Posterior vena cava (tissue), 2 donors: ENCODE measurements at regions not wholly inside any gene's neighbourhood (a gene's known extent, or its start where the extent isn't known, plus 50 kb on each side); places are given as distances from the start of the nearest gene placed in this dataset.

Experiments used
- DNase-seq: peaks from one replicate; pipeline ENCODE4 v3.0.0-alpha.2; 2020; ENCODE audit warnings: low spot score
- intact Hi-C, 2 donors: fragments of 100-400 bp; cut with DNase I; formaldehyde crosslinking; loops; one replicate each; pipeline versions ENCODE4 v1.14.1 to v1.14.2; 2022 to 2023
- donor health status: DM: yes; HTN: yes; CAD: no.
- donor health status: DM: yes; HTN: yes; CAD: no.

DNA sequence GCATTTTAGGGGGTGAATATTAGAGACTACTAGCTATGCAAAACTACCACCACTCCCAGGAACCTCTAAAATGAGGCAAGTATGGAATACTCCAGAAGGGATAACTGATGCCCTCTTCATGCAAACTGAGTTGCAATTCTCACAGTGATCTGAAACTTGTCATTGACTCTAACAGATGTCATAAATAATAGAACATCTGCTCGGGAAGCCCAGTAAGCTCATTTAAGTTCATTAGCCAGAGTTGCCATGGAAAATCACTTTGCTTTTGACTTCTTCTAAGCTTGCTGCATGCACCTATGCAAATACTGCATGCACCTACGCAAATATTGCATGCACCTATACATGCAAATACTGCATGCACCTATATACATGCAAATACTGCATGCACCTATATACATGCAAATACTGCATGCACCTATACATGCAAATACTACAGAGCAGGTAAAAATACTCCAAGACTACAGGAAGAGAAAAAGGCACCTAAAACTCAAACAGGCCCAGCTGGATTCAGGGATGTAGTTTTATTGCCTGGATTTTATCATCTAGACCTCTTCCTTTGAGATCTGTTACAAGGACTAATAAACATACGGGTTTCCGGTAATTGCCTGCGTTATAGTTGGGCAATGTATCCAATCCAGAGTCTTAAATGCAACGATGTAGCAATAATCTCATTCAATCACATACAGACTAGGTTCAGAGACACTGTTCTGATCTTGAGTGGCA, 1061.1 kb upstream of the AUTS2 start:
- intact Hi-C loops, result no loop called here

GRCh38 chr7:68537774-68538071, 1060.6 kb upstream of the AUTS2 start:
- DNase-seq, result no peak
- intact Hi-C loops, result no loop called here

More for the DNA sequence above, 1061.1 kb upstream of the AUTS2 start:
- DNase-seq, result no peak

GRCh38 chr7:68542831-68543230, 1055.4 kb upstream of the AUTS2 start:
- no peak for DNase-seq
- intact Hi-C loops, result no loop called here

DNA sequence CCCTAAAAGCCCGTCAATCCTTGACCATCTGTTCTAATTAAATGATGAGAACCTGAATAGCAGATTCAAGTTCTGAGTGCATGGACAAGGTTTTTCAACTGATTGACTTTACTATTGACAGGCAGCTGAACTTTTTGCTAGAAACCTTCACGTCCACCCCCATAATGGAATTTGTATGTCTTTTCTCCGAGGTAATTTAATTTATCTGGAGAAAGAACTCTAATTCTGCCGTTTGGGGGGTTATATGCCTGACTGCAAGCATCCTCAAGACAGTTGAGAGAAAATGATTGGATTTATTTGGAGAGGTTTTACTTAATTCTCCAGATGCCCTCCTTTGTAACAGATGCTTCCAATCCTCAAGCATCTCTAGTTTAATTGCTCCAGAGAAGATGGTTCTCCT, 1053.4 kb upstream of the AUTS2 start:
- no peak for DNase-seq
- intact Hi-C loops, result no loop called here

DNA sequence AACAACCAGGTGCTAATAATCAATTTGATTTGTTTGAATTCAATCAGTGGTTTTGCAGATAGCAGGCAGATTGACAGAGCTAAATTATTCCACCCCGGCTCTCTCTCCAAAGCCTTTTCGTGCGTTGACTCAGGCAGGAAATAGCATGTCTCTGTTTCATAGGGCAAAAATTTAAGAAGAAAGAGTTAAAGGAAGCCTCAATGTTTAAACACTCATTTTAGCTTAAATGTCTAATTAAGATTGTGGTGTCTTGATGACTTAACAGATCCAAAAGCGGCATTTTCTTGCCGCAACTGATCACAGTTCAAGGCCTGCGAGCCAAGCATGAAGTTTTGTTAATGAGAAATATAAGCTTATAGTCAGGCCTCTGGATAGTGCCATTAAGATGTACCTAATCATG, 1051.1 kb upstream of the AUTS2 start:
- no peak for DNase-seq
- intact Hi-C loops, result no loop called here

GRCh38 chr7:68547799-68548198, 1050.5 kb upstream of the AUTS2 start:
- intact Hi-C loops, result no loop called here
- no peak for DNase-seq

DNA sequence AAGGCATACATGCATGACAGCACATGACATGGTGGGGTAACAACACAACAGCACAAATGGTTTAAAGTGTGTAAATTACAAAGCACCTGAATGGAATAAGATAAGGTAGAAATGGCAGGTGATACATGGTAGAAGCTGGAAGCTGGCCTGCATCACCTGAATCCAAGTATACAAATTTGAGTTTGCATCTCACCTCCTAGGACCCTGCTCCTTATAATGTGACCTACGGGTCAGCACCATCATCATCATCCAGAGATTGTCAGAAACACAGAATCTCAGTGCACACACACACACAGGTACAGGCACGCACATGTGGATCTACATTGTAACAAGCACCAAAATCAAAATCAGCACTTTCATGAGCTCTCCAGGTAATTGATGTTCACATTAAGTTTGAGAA, 1048.2 kb upstream of the AUTS2 start:
- intact Hi-C loops, result no loop called here
- DNase-seq, result no peak

DNA sequence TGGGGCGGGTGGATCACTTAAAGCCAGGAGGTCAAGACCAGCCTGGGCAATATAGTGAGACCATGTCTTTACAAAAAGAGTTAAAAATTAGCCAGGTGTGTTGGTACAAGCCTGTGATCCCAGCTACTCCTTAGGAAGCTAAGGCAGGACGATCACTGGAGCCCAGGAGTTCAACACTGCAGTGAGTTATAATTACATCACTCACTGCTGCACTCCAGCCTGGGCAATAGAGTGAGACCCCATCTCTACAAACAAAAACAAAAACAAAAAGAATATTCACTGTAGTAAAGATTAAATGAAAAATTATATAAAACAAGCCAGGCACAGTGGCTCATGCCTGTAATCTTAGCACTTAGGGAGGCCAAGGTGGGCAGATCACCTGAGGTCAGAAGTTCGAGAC, 1047.6 kb upstream of the AUTS2 start:
- intact Hi-C loops, result no loop called here
- DNase-seq, result no peak

GRCh38 chr7:68556537-68556936, 1041.7 kb upstream of the AUTS2 start:
- intact Hi-C loops, result no loop called here
- no peak for DNase-seq

GRCh38 chr7:68559518-68559917, 1038.8 kb upstream of the AUTS2 start:
- no peak for DNase-seq
- intact Hi-C loops, result no loop called here

- no peak for DNase-seq
- intact Hi-C loops, result no loop called here
These were observed 1035.9 kb upstream of the AUTS2 start for GRCh38 chr7:68562323-68562899.

GRCh38 chr7:68564306-68565135, 1033.8 kb upstream of the AUTS2 start:
- DNase-seq, result no peak
- intact Hi-C loops, result no loop called here

- no peak for DNase-seq
- intact Hi-C loops, result no loop called here
These were observed 1027.0 kb upstream of the AUTS2 start for GRCh38 chr7:68571286-68571685.

- no peak for DNase-seq
- intact Hi-C loops, result no loop called here
These were observed 1024.8 kb upstream of the AUTS2 start for GRCh38 chr7:68573271-68574005.

DNA sequence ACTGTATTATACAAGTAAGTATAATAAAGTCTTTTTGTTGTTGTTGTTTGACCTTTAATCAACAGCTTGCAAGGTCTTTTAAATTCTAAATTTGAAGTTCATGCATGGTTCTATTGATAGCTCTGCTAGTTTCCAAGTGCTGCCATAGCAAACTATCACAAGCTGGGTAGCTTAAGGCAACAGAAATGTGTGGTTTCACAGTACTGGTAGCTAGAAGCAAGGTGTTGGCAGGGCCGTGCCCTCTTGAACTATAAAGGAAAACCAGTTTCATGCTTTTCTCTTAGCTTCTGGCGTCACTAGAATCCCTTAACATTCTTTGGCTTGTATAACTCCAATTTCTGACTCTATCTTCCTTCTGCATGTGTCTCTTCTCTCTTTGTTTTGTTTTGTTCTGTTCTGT, 1021.9 kb upstream of the AUTS2 start:
- DNase-seq, result no peak
- intact Hi-C loops, result no loop called here

- intact Hi-C loops, result no loop called here
- no peak for DNase-seq
These were observed 1016.9 kb upstream of the AUTS2 start for GRCh38 chr7:68581417-68581816.

GRCh38 chr7:68587599-68587998, 1010.7 kb upstream of the AUTS2 start:
- intact Hi-C loops, result no loop called here
- DNase-seq, result no peak

GRCh38 chr7:68601826-68602225, 996.4 kb upstream of the AUTS2 start:
- DNase-seq, result no peak
- intact Hi-C loops, result no loop called here

GRCh38 chr7:68604541-68604940, 993.7 kb upstream of the AUTS2 start:
- intact Hi-C loops, result no loop called here
- no peak for DNase-seq

DNA sequence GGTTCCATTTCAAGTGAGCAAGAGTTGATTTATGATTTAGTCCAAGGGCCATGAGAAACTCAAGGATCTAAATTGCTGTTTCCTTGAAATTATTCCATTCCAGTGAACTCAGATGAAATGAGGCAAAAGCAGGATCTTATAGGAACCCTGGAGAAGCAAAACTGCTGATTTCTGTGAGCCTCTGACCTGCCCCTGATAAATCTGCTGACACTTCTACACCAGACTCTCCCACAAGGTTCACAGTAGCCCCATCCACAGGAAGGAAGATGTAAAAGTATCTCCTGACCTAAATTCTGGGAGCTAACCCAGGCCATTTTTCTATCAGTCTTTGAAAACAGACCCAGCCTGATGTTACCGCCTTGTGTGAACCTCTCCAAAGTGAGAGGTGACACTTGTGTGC, 987.6 kb upstream of the AUTS2 start:
- no peak for DNase-seq
- intact Hi-C loops, result no loop called here
